ENCODE measurements at regions not wholly inside any gene's neighbourhood (a gene's known extent, or its start where the extent isn't known, plus 50 kb on each side); places are given as distances from the start of the nearest gene placed in this dataset.

- ATAC-seq (ENCODE audit: low read depth) (no peak), DNase-seq (no peak)
- H3K9me3 Mint-ChIP-seq (ENCODE audit: insufficient read depth), result no peaks in the 10 kb centered on the region
- Histone ChIP-seq H3K9ac (ENCODE audit: low read length) (no peak overlapping the region), H3K4me2 (replicated peaks; ENCODE audit: low read depth, low read length, poor library complexity, severe bottlenecking) (no peak overlapping the region), H3K27ac (ENCODE audit: low read length in 2 of 2) (no peak overlapping the region), H3K36me3 (replicated peaks in 1 of 2; ENCODE audit: control extremely low read depth in 1 of 2, control insufficient read depth in 1 of 2, extremely low read depth in 1 of 2, insufficient read depth in 2 of 2, low read length in 1 of 2) (no peaks in the 10 kb centered on the region), H3K4me1 (ENCODE audit: control insufficient read depth in 2 of 2, insufficient read depth in 2 of 2, low read length in 2 of 2) (peaks cover 12% of the 10 kb centered on the region in 2 donors), H3K27me3 (replicated peaks in 1 of 4; ENCODE audit: control extremely low read depth in 1 of 4, control insufficient read depth in 3 of 4, insufficient read depth in 4 of 4, low read length in 3 of 4) (peaks cover 0 to 21% (median 2%) of the 10 kb centered on the region in 4 experiments), H4K20me1 (ENCODE audit: control insufficient read depth, insufficient read depth, low read length, poor library complexity, severe bottlenecking) (no peaks in the 10 kb centered on the region), H2AFZ (ENCODE audit: insufficient read depth, low read depth, low read length, poor library complexity, severe bottlenecking) (no peak overlapping the region), H3K79me2 (ENCODE audit: control insufficient read depth, insufficient read depth, low read length) (no peaks in the 10 kb centered on the region), H3K4me3 (ENCODE audit: control extremely low read depth in 1 of 5, extremely low read depth in 1 of 5, insufficient read depth in 1 of 5, low read depth in 2 of 5, low read length in 4 of 5) (no peak overlapping the region), H3K9me3 (ENCODE audit: control extremely low read depth in 1 of 3, control insufficient read depth in 2 of 3, insufficient read depth in 1 of 3, low read length in 2 of 3) (no peaks in the 10 kb centered on the region)
- ChIA-PET CTCF (interaction anchor here (1.5 to 3.0 kb wide), 2 partner anchors 13 to 253 kb away, joined by 3 to 16 read pairs; no protein-coding TSS in a partner anchor), POLR2A (no interaction called here)
- peaks cover 8% of the 10 kb centered on the region for H3K4me1 Mint-ChIP-seq
- peaks cover 41% of the 10 kb centered on the region for H3K27me3 Mint-ChIP-seq
- H3K4me3 Mint-ChIP-seq, result no peak overlapping the region
- intact Hi-C loops (cut with micrococcal nuclease), result loop anchor here (1.0 kb wide), 1 partner anchor 253 kb away; no protein-coding TSS in a partner anchor
- H3K27ac Mint-ChIP-seq, result no peak overlapping the region
- peak; percentile 25 for TF ChIP-seq CTCF (IDR thresholded peaks at IDR 0.05)
- no peak for TF ChIP-seq EZH2 (IDR thresholded peaks at IDR 0.05; ENCODE audit: borderline replicate concordance, insufficient read depth, low read depth, low read length, poor library complexity, severe bottlenecking)
- WGBS (ENCODE audit: insufficient coverage), result 0% methylated on average over 1 of the region's 6 CpGs
These were observed 55.7 kb downstream of the FHIP2A start for GRCh38 chr10:114877301-114877644.

GRCh38 chr10:114879093-114879492, 57.5 kb downstream of the FHIP2A start:
- intact Hi-C loops (cut with micrococcal nuclease), result no loop called here
- peaks cover 0 to 17% (median 2%) of the 10 kb centered on the region in 4 experiments for H3K27me3 ChIP-seq (replicated peaks in 1 of 4; ENCODE audit: control extremely low read depth in 1 of 4, control insufficient read depth in 3 of 4, insufficient read depth in 4 of 4, low read length in 3 of 4)
- H3K27ac Mint-ChIP-seq, result no peak overlapping the region
- H3K4me1 Mint-ChIP-seq, result peaks cover 8% of the 10 kb centered on the region
- no peaks in the 10 kb centered on the region for H4K20me1 ChIP-seq (ENCODE audit: control insufficient read depth, insufficient read depth, low read length, poor library complexity, severe bottlenecking)
- TF ChIP-seq EZH2 (IDR thresholded peaks at IDR 0.05; ENCODE audit: borderline replicate concordance, insufficient read depth, low read depth, low read length, poor library complexity, severe bottlenecking) (no peak), CTCF (IDR thresholded peaks at IDR 0.05) (no peak)
- H3K4me2 ChIP-seq (replicated peaks; ENCODE audit: low read depth, low read length, poor library complexity, severe bottlenecking), result peak overlapping the region; percentile 30
- H3K4me3 ChIP-seq (ENCODE audit: control extremely low read depth in 1 of 5, extremely low read depth in 1 of 5, insufficient read depth in 1 of 5, low read depth in 2 of 5, low read length in 4 of 5), result no peak overlapping the region
- POLR2A ChIA-PET, result no interaction called here
- peaks cover 12% of the 10 kb centered on the region in 2 donors for H3K4me1 ChIP-seq (ENCODE audit: control insufficient read depth in 2 of 2, insufficient read depth in 2 of 2, low read length in 2 of 2)
- ATAC-seq (ENCODE audit: low read depth) (no peak), DNase-seq (no peak)
- CTCF ChIA-PET, result interaction anchor here (0.7 to 3.0 kb wide), 7 partner anchors 9 to 575 kb away, joined by 3 to 16 read pairs (median 4); no protein-coding TSS in a partner anchor
- no peak overlapping the region for H3K9ac ChIP-seq (ENCODE audit: low read length)
- no peaks in the 10 kb centered on the region for H3K36me3 ChIP-seq (replicated peaks in 1 of 2; ENCODE audit: control extremely low read depth in 1 of 2, control insufficient read depth in 1 of 2, extremely low read depth in 1 of 2, insufficient read depth in 2 of 2, low read length in 1 of 2)
- no peaks in the 10 kb centered on the region for H3K79me2 ChIP-seq (ENCODE audit: control insufficient read depth, insufficient read depth, low read length)
- no peak overlapping the region for H3K4me3 Mint-ChIP-seq
- peaks cover 32% of the 10 kb centered on the region for H3K27me3 Mint-ChIP-seq
- peak overlapping the region; percentile 62 for H2AFZ ChIP-seq (ENCODE audit: insufficient read depth, low read depth, low read length, poor library complexity, severe bottlenecking)
- no peaks in the 10 kb centered on the region for H3K9me3 Mint-ChIP-seq (ENCODE audit: insufficient read depth)
- H3K9me3 ChIP-seq (ENCODE audit: control extremely low read depth in 1 of 3, control insufficient read depth in 2 of 3, insufficient read depth in 1 of 3, low read length in 2 of 3), result no peaks in the 10 kb centered on the region
- H3K27ac ChIP-seq (ENCODE audit: low read length in 2 of 2), result no peak overlapping the region
